ENCODE measurements at regions not wholly inside any gene's neighbourhood (a gene's known extent, or its start where the extent isn't known, plus 50 kb on each side); places are given as distances from the start of the nearest gene placed in this dataset.

- DNase-seq (ENCODE audit: low read depth) = no peak
- no peak for TF ChIP-seq CTCF (IDR thresholded peaks at IDR 0.05; ENCODE audit: insufficient read depth, low read depth, low read length)
- no peak overlapping the region for H3K4me3 ChIP-seq (ENCODE audit: low read depth, low read length)
Observed at GRCh38 chr10:8946451-8946850, 892.0 kb downstream of the GATA3 start.

- H3K4me3 ChIP-seq (ENCODE audit: low read depth, low read length) = no peak overlapping the region
- DNase-seq (ENCODE audit: low read depth) = no peak
- no peak for TF ChIP-seq CTCF (IDR thresholded peaks at IDR 0.05; ENCODE audit: insufficient read depth, low read depth, low read length)
Observed at GRCh38 chr10:8950978-8951377, 896.5 kb downstream of the GATA3 start.

GRCh38 chr10:8951440-8952089 lies 897.1 kb downstream of the GATA3 start:
- DNase-seq (ENCODE audit: low read depth) = no peak
- no peak overlapping the region for H3K4me3 ChIP-seq (ENCODE audit: low read depth, low read length)
- no peak for TF ChIP-seq CTCF (IDR thresholded peaks at IDR 0.05; ENCODE audit: insufficient read depth, low read depth, low read length)

GRCh38 chr10:8956400-8956799 lies 901.9 kb downstream of the GATA3 start:
- H3K4me3 ChIP-seq (ENCODE audit: low read depth, low read length) = no peak overlapping the region
- no peak for TF ChIP-seq CTCF (IDR thresholded peaks at IDR 0.05; ENCODE audit: insufficient read depth, low read depth, low read length)
- DNase-seq (ENCODE audit: low read depth) = no peak

GRCh38 chr10:8962249-8962648 lies 907.8 kb downstream of the GATA3 start:
- TF ChIP-seq CTCF (IDR thresholded peaks at IDR 0.05; ENCODE audit: insufficient read depth, low read depth, low read length) = no peak
- H3K4me3 ChIP-seq (ENCODE audit: low read depth, low read length) = no peak overlapping the region

GRCh38 chr10:8967061-8967460 lies 912.6 kb downstream of the GATA3 start:
- DNase-seq (ENCODE audit: low read depth) = no peak
- H3K4me3 ChIP-seq (ENCODE audit: low read depth, low read length) = no peak overlapping the region
- no peak for TF ChIP-seq CTCF (IDR thresholded peaks at IDR 0.05; ENCODE audit: insufficient read depth, low read depth, low read length)

More at GRCh38 chr10:8962249-8962648, 907.8 kb downstream of the GATA3 start:
- no peak for DNase-seq (ENCODE audit: low read depth)

GRCh38 chr10:8969853-8970252 lies 915.4 kb downstream of the GATA3 start:
- no peak for TF ChIP-seq CTCF (IDR thresholded peaks at IDR 0.05; ENCODE audit: insufficient read depth, low read depth, low read length)
- DNase-seq (ENCODE audit: low read depth) = no peak
- H3K4me3 ChIP-seq (ENCODE audit: low read depth, low read length) = no peak overlapping the region
